ENCODE measurements at regions not wholly inside any gene's neighbourhood (a gene's known extent, or its start where the extent isn't known, plus 50 kb on each side); places are given as distances from the start of the nearest gene placed in this dataset.

- no peak for DNase-seq (ENCODE audit: low read depth)
Observed at GRCh38 chr2:38171208-38171855, 95.4 kb upstream of the CYP1B1 start.

GRCh38 chr2:38170733-38171132 lies 94.8 kb upstream of the CYP1B1 start:
- no peak for DNase-seq (ENCODE audit: low read depth)

- no peak for DNase-seq (ENCODE audit: low read depth)
Observed at GRCh38 chr2:38170067-38170466, 94.1 kb upstream of the CYP1B1 start.

- no peak for DNase-seq (ENCODE audit: low read depth)
Observed at GRCh38 chr2:38168710-38169480, 92.9 kb upstream of the CYP1B1 start.

- DNase-seq (ENCODE audit: low read depth), result no peak
Observed at GRCh38 chr2:38167968-38168350, 92.0 kb upstream of the CYP1B1 start.

- DNase-seq (ENCODE audit: low read depth), result no peak
Observed at GRCh38 chr2:38165698-38166097, 89.7 kb upstream of the CYP1B1 start.

- no peak for DNase-seq (ENCODE audit: low read depth)
Observed at GRCh38 chr2:38164881-38165280, 88.9 kb upstream of the CYP1B1 start.

- no peak for DNase-seq (ENCODE audit: low read depth)
Observed at GRCh38 chr2:38163579-38163978, 87.6 kb upstream of the CYP1B1 start.

- DNase-seq (ENCODE audit: low read depth), result no peak
Observed at GRCh38 chr2:38163006-38163405, 87.1 kb upstream of the CYP1B1 start.

- DNase-seq (ENCODE audit: low read depth), result no peak
Observed at GRCh38 chr2:38160516-38160915, 84.6 kb upstream of the CYP1B1 start.

- DNase-seq (ENCODE audit: low read depth), result no peak
Observed at GRCh38 chr2:38159597-38159996, 83.6 kb upstream of the CYP1B1 start.

GRCh38 chr2:38159191-38159590 lies 83.2 kb upstream of the CYP1B1 start:
- no peak for DNase-seq (ENCODE audit: low read depth)

GRCh38 chr2:38158378-38159118 lies 82.6 kb upstream of the CYP1B1 start:
- no peak for DNase-seq (ENCODE audit: low read depth)

- DNase-seq (ENCODE audit: low read depth), result no peak
Observed at GRCh38 chr2:38156436-38156835, 80.5 kb upstream of the CYP1B1 start.

- DNase-seq (ENCODE audit: low read depth), result no peak
Observed at GRCh38 chr2:38155015-38155414, 79.1 kb upstream of the CYP1B1 start.

GRCh38 chr2:38154395-38154794 lies 78.4 kb upstream of the CYP1B1 start:
- no peak for DNase-seq (ENCODE audit: low read depth)

- no peak for DNase-seq (ENCODE audit: low read depth)
Observed at GRCh38 chr2:38153476-38154135, 77.7 kb upstream of the CYP1B1 start.

GRCh38 chr2:38152913-38153312 lies 77.0 kb upstream of the CYP1B1 start:
- no peak for DNase-seq (ENCODE audit: low read depth)

GRCh38 chr2:38152035-38152434 lies 76.1 kb upstream of the CYP1B1 start:
- DNase-seq (ENCODE audit: low read depth), result no peak

GRCh38 chr2:38149531-38149930 lies 73.6 kb upstream of the CYP1B1 start:
- DNase-seq (ENCODE audit: low read depth), result no peak

GRCh38 chr2:38148501-38148900 lies 72.5 kb upstream of the CYP1B1 start:
- DNase-seq (ENCODE audit: low read depth), result no peak

- DNase-seq (ENCODE audit: low read depth), result no peak
Observed at GRCh38 chr2:38147333-38148121, 71.6 kb upstream of the CYP1B1 start.
